Activated CD8-positive, alpha-beta memory T cell treated with anti-CD3 and anti-CD28 coated beads, Interleukin-2, amount 50 U/mL, for 24 hours (primary cell): ENCODE measurements at regions not wholly inside any gene's neighbourhood (a gene's known extent, or its start where the extent isn't known, plus 50 kb on each side); places are given as distances from the start of the nearest gene placed in this dataset.

Experiments used
- DNase-seq: peaks from one replicate; pipeline ENCODE4 v3.0.0-alpha.2; 2020; ENCODE audit errors: extremely low read depth

DNA sequence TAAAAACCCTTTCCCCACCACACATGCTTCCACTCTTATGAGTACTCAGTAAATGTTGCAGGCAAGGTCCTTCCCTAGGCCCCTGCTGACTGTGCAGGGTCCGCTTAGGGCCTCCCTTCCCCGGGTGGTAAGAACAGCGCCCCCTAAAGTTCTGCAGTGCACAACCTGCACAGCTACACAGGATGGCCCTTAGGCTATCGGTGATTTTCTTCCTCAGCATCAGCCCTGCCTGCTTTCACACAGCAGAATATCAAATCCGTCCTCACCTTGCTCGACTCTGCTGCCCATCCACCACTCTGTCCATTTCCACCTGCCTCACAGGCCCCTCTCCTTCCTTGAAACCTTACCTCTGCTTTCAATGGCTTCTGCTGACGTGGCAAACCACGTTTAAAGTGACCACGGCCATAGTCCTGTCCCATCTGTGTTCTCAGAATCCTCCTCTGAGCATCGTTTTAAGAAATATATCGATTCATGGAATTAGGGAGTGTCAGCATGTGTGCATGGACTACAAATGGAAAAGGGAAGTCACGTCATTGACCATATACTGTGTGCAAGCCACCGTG is 51.4 kb upstream of the TMEM132E start:
- DNase-seq, result no peak

DNA sequence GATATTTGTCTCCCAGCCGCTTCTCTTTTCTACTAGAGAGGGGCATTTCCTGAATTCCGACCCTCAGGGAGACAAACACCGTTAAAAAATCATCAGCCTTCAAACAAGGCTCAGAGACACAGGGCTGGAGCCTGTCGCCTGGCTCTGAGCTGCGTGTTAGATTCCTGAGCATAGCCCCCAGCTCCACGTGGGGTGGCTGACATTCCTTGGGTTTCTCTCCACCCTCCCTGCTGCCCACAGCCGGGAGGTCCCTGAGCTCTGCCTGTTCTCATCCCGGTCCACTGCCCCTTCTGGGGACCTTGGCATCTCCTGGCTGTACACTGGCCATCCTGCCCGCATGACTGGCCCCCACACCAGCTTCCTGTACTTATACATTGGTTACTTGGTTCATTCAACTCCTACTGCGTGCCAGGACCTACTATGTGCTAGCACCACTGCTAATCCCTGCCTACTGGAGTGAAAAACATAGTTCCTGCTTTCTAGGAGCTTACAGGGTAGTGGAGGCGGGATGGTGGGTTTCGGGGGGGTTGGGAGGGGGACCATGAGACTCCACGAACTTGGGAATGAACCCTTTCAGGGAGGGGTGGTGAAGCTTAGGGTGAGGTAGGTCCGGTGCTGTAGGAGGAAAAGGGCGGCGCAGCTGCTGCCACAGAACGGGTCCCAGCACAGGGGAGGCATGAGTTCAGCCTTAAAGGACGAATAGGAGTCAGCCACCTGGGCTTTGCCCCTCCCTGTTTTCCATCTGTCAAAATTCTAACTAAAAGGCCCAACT is 52.1 kb upstream of the TMEM132E start:
- DNase-seq, result no peak

DNA sequence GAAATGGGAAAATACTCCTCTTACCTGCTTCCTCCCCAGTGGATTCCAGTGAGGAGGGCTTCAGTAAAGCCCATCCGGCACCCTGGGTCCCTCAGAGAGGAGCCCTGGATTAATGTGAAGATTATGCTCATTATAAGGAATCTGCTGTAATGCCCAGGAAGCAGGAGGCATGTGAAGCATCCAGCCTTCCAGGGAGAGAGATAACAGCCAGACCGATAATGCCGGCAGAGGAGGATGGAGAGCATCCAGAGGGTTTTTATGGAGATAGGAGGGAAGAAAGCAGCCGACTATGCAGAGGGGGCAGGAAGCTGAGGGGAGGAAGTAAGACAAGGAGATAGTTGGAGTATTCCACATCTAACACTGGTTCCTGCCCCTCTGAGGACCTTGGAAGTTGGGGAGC is 53.7 kb upstream of the TMEM132E start:
- DNase-seq, result no peak

DNA sequence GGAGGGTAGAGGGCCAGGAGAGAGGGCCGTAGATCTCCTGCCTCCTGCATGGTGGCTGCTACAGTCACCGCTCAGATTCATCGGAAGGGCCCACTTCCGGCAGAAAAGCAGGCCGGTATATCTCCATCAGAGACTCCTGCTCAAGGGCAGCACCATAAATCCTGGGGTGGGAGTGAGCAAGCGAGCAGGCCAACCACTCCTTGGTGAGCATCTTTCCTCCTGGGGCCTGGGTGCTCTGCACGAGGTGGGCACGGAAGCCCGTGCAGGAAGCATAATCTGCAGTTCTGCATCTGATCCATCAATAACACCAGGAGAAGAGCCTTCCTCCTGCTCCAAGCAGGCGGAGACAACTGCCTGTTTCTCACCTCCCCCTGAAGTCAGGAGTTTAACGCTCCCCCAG is 57.4 kb upstream of the TMEM132E start:
- no peak for DNase-seq

DNA sequence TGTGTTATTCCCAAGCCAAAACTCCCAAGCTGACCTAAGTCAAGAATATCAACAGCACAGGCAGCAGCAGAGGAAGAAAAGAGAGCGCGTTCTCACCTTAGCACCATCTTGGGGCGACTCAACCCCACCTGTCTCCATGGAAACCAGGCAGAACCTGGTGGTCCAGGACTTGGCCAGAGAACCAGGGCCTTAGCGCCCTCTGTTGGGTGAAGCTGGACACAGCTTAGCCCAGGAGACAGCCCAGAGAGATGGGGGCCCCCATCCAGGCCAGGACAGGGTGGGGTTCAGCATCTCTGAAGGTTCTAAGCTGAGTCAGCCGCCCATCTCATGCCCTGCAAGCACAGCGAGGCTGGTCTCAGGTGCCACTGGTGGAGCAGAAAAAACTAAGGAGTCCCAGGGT is 60.1 kb upstream of the TMEM132E start:
- DNase-seq, result no peak

DNA sequence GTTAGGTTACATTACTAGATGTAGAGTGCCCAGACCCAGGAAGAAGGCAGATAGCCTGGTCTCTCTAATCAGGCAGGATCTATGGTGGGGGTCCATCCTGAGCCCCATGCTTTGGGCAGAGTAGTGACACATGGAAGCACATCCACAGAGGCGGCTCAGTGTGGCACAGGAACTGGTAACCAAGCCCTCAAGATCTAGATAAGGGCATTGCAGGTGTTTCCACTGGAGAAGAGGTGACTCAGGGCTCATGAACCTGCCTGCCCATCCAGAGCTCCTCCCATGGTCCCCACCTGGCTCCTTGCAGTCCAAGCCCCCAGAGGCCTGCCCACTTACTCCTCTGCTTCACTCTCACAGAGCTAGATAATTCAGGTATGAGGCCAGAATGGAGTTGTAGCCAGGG is 62.0 kb upstream of the TMEM132E start:
- no peak for DNase-seq

DNA sequence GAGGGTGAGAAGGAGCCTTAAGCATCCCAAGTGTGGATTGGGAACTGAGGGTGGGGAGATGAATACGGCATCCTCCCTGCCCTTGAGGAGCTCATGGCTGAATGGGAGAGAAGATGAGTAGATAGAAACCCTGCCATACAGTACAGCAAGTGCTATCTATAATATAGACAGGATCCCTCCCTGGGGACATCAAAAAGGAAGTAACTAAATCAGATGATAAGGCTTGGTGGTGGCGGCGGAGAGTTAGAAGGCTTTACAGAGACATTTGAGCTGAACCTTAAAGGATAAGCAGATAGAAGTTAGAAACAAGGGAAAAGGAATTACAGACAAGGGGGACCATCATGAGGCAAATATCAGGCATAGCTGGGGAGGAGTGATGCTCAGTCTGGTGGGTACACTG is 67.5 kb upstream of the TMEM132E start:
- no peak for DNase-seq

DNA sequence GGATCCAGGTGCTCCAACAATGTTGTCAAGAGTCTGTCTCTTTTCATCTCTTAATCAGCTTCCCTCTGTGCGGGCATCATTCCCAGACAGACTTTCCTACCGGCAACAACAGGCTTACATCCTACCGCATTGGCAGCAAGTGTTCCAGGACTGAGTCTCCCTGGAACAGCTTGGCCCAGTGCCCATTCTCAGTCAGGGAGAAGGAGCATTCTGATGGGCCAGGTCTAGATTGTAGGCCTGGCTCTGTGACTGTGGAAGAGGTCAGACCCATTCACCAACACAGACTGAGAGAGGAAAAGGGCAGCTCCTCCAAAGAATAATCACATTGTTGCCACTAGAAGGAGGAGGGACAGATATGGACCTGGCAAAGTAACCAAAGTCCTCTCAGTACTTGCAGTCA is 68.1 kb upstream of the TMEM132E start:
- DNase-seq, result no peak

DNA sequence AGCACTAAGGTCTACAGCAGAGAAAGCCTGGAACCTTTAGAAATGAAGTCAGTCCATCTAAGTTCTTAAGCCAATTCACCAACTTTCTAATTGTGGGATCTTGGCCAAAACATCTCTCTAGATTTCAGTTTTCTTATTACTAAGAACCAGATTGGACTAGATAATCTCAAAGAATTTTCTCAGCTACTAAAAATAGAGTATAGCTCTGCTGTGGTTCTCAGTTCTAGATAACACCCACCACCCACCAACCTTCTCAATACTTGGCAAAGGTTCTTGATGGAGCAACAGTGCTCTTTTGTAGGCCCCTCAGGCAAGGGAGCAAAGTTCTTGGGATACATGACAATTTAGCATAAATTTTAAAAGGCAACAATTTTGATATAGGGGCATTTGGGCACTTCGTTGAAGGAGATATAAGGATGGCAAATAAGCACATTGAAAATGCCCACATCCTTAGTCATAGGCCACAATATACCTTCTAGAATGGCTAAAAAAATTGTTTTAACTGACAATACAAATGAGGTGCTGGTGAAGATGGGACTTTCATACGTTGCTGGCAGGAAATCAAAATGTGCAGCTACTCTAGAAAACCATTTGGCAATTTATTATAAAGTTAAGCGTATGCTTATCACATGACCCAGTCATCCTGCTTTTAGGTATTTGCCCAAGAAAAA is 74.4 kb upstream of the TMEM132E start:
- DNase-seq, result no peak

DNA sequence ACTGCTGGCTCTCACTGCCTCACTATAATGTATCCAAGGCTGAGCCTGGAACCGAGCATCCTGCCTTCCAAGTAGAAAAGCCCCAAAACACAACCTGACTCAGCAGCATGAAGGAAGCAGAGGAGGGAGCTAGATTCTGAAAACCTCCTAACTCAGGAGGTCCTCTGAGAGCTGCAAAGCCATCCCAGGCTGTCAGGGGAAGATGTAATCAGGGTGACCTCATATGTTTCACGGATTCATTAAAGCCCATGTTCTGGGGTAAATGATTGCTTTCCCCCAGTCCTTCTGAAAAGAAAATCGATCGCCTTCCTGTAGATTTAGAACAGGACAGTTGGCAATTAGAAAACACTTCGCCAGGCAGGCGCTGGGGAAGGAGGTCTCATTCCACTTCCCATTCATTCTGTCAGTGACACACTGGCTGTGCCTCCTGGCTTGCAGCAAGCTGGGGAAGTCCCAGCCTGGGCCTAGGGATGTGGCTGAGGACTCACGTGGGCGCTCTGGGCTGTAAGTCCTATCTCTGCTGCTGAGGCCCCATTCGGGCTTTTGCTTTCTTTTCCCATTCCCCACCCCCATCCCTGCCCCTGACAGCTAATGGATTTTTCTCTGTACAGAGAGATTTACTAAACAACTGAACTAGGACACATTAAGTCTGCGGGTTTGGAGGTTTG is 75.7 kb upstream of the TMEM132E start:
- no peak for DNase-seq

DNA sequence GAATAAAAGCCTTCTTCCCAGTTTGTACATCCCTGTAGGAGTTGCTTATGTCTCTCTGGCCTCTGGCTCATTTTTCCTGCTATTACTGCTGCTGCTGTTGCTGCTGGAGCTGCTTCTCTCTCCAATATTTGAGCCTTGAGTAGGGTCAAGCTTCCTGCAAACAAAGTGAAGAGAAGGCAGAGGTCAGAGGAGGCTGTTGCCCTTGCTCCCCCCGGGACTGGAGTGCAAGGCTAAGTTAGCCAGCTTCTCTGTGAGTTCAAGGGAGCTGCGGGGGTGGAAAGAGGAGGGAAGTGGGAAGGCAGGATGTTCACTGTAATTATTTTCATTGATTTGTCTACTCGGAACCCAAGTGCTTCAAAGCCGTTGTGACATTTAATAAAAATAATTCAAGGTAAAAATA is 77.0 kb upstream of the TMEM132E start:
- DNase-seq, result no peak

DNA sequence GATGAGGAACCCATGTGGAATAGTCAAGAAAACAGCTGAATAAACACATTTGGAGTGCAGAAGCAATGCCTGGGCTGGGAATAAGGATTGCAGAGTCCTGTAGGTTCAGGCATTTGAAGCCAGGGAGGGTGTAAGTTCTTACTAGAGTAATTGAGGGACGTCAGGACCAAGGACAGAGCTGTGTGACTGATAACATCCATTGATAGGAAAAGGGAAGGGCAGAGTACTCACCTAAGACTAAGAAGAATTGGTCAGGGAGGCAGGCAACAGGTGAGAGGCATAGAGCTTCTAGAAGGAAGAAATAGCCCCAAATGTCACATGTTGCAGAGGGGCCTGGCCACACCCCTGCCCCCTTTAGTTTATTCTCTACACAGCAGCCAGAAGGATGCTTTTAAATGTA is 79.8 kb upstream of the TMEM132E start:
- no peak for DNase-seq

DNA sequence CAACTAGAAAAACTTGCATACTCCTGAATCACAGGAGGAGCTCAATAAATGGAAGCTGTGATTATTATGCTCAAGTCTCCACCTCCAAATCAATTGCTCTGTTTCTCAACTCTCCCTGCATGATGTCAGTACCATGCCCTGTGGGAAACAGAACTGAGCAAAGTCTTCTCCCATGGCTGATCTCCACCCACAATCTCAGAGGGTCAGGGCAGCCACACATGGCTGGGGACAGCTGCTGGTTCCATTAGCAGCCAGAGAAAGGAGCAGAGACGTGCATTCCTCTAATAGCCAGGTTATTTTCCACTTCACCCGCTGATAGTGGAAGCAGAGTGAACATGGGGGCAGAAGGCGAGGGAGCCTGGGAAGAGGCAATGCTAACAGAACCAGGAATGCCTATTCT is 85.5 kb upstream of the TMEM132E start:
- no peak for DNase-seq

DNA sequence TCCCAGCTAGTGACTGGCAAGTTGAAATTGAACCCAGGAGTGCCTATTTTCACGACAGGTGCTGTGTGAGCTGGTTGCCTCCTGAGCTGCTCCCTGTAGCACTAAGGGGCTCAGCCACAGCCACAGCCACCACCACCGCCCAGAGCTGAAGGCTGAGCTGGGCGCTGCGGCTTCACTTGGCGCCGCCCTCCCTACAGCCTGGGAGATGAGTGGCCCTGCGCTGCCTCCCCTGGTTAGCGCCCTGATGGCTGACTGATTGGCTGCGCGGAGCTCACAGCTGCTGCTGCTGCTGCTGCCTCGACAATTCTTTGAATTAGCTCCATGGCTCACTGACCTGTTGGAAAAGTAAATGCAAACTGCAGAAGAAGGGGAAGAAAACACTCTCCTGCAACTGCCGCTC is 91.8 kb upstream of the TMEM132E start:
- DNase-seq, result no peak

DNA sequence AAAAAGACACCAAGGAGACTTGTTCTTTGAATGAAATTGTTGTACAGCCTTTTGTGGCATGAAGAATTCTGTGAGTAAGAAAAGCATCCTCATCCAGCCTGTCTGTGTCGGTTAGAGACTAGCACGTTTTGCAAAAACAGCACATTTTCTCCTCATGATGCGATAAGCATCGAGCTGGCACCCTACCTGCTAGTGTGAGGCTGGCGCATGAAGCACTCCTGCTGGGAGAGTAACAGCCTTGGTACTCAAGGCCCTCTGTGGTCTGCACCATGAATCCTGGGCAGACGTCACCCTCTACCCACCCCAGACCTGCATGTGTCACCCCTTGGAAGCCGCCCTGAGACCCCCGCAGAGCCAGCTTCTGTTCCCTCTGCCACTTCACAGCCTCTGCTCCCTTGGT is 92.6 kb upstream of the TMEM132E start:
- DNase-seq, result no peak

DNA sequence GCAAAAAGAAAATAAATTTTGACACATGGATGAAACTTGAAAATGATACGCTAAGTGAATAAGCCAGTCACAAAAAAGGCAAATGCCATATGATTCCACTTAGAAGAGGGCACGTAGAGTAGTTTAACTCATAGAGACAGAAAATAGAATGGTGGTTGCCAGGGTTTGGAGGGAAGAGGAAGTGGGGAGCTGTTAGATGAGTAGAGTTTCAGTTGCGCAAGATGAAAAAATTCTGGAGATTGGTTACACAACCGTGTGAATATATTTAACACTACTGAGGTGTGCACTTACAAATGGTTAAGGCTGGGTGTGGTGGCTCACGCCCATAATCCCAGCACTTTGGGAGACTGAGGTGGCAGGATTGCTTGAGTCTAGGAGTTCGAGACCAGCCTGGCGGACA is 93.4 kb upstream of the TMEM132E start:
- DNase-seq, result no peak

DNA sequence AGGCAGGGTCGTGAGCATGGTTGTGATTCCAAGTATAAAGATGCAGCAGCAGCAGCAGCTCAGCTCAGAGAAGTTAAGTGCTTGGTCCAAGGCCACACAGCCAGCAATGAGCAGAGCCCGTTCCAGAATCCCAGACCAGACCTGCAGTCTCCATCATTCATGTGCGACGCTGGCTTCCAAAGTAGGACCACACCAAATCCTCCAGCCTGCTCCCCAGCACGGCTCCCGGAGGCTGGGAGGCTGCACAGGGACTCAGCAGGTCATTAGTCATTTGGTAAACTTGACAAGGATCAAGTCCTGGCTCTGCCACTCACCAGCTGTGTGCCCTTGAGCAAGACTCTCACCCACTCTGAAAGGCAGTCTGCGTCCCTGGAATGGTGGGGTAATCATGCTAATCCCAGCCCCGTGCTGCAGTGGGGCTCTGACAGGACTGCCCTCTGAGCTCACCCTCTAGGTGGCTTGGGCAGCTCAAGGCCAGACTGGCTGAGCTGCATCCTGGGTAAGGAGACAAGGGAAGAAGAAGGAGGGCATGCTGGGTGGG is 95.1 kb upstream of the TMEM132E start:
- DNase-seq, result no peak

DNA sequence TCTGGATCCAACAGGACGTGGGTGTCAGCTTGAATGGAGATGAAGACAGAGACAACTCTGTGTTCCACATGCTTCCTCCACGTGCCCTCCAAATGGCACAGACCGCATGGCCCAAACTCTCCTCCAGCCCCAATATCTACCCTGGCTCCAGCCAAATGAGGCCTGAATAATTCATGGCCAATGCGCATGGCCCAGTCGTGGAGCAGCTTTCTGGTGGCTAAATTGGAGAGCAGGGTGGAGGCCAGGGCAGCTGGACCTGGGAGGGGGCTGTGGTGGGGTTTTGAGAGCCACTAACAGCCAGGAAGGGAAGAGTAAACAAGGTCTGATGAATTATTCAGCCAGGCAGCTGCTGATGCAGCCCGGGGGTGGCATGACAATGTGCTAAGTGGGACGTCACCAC is 96.7 kb upstream of the TMEM132E start:
- no peak for DNase-seq

DNA sequence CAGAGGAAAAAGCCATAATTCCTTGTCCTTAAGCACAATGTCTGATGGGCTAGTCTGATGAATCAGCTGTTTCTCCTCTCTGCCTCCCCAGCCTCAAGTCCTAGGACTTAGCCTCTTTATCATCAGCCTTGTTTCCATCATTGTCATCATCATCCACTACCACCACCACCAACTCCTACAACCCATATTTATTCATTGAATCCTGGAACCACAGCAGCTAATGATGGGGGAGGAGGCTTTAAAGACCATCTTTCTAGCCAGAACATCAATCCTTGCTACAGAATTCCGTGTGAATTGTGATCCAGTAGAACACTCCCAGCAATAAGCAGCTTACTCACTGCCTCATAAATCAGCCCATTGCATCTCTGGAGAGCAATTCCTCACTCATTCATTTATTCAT is 97.6 kb upstream of the TMEM132E start:
- no peak for DNase-seq

DNA sequence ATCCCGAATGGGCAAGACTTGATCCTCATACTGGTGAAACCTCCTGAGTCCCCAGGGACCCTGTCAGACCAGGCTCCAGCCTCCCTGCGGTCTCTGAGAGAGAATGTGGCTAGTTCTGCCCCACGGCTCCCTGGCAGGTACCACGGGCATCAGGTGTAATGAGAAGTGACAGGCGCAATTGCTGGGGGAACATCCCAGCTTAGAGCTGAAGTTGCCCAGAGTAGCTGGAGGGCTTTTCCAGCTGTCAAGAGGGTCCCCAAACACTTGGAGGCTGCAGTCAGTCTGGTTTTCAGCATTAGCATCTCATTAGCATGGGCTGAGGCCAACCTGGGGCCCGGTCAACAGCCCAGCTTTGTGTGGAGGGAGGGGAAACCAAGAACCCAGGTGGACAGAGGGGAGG is 100.0 kb upstream of the TMEM132E start:
- no peak for DNase-seq

DNA sequence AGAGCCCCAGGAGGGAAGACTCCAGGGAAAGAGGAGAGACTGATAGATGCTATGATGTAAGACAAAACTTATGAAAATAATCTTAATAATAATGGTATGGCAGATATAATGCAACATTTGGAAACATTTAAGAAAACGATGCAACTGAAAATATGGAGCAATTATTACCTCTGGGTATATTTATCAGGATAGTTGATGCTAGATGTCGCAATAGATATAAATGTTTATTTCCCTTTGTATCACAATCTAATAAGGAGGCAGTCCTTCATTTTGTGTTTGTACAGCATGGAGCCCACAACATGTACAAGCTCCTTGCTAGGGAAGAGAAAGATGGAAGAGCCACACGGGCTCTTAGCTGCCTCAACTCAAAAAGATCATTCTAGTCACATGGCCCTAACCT is 101.1 kb upstream of the TMEM132E start:
- DNase-seq, result no peak

DNA sequence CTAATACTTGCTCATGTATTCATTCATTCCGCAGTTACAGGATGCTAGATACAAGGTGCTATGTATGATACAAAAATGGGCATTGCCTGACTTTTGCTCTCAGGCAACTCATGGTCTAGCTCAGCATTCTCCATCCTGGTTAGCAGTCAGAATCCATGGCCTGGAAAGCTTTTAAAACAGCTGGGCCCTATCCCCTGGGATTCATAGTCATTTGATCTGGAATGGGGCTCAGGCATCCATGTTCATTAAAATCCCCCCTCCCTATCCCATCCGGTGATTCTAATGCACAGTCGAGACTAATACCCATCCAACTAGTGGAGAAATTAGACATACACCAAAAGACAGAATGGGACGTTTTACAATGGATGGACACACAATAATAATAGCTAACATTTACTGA is 104.1 kb upstream of the TMEM132E start:
- no peak for DNase-seq

DNA sequence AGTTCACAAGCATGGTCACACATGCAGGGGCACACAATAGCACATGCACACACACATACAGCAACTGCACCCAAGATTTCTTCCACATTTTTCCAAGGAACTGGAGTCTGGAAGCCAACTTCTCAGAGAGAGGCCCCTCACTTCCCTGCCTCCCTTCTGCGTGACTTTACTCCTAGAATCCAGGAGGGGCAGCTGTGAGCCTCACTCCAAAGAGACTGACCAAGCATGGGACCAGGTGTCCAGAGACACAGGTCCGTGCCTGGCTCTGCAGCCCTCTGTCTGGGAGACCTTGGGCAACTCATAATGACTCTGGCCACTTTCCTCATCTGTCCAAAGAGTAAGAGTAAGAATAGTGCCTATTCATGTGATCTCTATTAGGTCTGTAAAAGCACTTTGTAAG is 104.7 kb upstream of the TMEM132E start:
- DNase-seq, result no peak
